NB4 (cell line): ENCODE measurements at regions not wholly inside any gene's neighbourhood (a gene's known extent, or its start where the extent isn't known, plus 50 kb on each side); places are given as distances from the start of the nearest gene placed in this dataset.

Experiments
- MYC ChIP-seq: IDR thresholded peaks from 2 replicates; pipeline ENCODE4 v1.6.1; 2011; ENCODE audit warnings: low read depth, low read length
- POLR2A ChIP-seq: IDR thresholded peaks from 2 replicates; pipeline ENCODE4 v1.6.1; 2011; ENCODE audit warnings: mild to moderate bottlenecking; ENCODE audit not compliant: insufficient read length; ENCODE audit errors: extremely low read depth

- TF ChIP-seq POLR2A (no peak), MYC (no peak)
Observed at GRCh38 chr6:79391480-79391879, 145.8 kb downstream of the LCA5 start.
